ENCODE measurements at regions not wholly inside any gene's neighbourhood (a gene's known extent, or its start where the extent isn't known, plus 50 kb on each side); places are given as distances from the start of the nearest gene placed in this dataset.

DNA sequence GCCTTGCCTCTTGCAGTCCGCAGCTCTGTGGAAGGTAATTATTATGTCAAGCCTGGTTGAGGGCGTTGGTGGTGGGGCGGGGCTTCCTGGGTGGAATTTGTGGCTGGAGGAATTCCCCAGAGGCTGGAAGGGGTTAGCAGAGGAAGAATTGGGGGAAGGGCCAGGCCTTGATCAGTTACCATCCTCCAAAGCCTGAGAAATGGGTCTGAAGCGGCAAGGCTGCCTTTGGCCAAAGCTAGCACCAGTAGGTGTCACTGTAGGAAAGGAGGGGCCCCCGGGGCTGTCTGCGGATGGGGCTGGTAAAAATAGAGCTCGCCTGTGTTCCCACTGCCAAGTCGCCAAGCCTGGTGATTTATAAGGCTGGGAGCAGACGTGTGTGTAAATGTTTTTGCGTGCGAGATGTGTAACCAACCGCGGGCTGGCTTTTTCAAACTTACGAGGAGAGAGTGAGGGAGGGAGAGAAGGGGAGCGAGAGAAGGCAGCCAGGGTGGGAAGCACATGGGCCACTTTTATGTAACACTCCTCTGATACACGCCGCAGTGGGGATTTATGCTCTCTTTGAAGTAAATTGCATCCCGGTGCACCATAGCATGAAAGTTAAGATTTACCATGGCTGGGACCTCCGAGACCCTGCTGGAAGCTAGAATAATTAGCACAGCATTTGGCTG, 367.0 kb downstream of the BCOR start:
- DNase-seq (ENCODE audit: low read depth in 1 of 2, low spot score in 1 of 2), result peak; percentile 71 to 79
- Histone ChIP-seq H3K4me3 (no peak overlapping the region), H3K27ac (no peak overlapping the region)

GRCh38 chrX:39731330-39731667, 366.5 kb downstream of the BCOR start:
- DNase-seq (ENCODE audit: low read depth in 1 of 2, low spot score in 1 of 2), result no peak
- H3K36me3 ChIP-seq, result no peaks in the 10 kb centered on the region
- H3K4me1 ChIP-seq (ENCODE audit: low read depth), result peaks cover 6% of the 10 kb centered on the region
- TF ChIP-seq CTCF (IDR thresholded peaks at IDR 0.05; ENCODE audit: low read depth, low read length), result no peak
- no peaks in the 10 kb centered on the region for H3K27me3 ChIP-seq
- no peak overlapping the region for H3K4me3 ChIP-seq
- no peak overlapping the region for H3K27ac ChIP-seq
- no peaks in the 10 kb centered on the region for H3K9me3 ChIP-seq (ENCODE audit: low read depth)

More for the DNA sequence above, 367.0 kb downstream of the BCOR start:
- Histone ChIP-seq H3K4me1 (ENCODE audit: low read depth) (peaks cover 6% of the 10 kb centered on the region), H3K27me3 (no peaks in the 10 kb centered on the region), H3K36me3 (no peaks in the 10 kb centered on the region), H3K9me3 (ENCODE audit: low read depth) (no peaks in the 10 kb centered on the region)
- peak; percentile 69 for TF ChIP-seq CTCF (IDR thresholded peaks at IDR 0.05; ENCODE audit: low read depth, low read length)

- H3K27ac ChIP-seq, result no peak overlapping the region
- H3K4me1 ChIP-seq (ENCODE audit: low read depth), result peaks cover 6% of the 10 kb centered on the region
Observed at GRCh38 chrX:39731735-39732134, 366.0 kb downstream of the BCOR start.

DNA sequence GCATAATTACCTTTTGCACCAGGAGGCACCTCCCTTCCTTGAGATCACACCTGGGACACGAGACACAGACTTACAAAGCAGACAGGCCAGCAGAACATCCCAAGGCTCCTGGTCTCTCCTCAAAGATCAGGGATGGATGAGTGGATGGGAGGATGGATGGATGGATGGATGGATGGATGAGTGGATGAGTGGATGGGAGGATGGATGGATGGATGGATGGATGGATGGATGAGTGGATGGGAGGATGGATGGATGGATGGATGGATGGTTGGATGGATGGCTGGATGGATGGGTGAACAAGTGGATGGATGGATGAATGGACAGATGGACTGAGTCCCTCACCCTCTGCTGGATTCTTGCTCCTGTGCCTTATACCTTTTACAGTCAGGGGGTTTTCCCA, 364.0 kb downstream of the BCOR start:
- Histone ChIP-seq H3K9me3 (ENCODE audit: low read depth) (no peaks in the 10 kb centered on the region), H3K36me3 (no peaks in the 10 kb centered on the region), H3K4me3 (no peak overlapping the region), H3K4me1 (ENCODE audit: low read depth) (peaks cover 6% of the 10 kb centered on the region), H3K27me3 (no peaks in the 10 kb centered on the region), H3K27ac (no peak overlapping the region)
- DNase-seq (ENCODE audit: low read depth in 1 of 2, low spot score in 1 of 2), result no peak
- no peak for TF ChIP-seq CTCF (IDR thresholded peaks at IDR 0.05; ENCODE audit: low read depth, low read length)

More at GRCh38 chrX:39731735-39732134, 366.0 kb downstream of the BCOR start:
- TF ChIP-seq CTCF (IDR thresholded peaks at IDR 0.05; ENCODE audit: low read depth, low read length), result no peak
- no peaks in the 10 kb centered on the region for H3K36me3 ChIP-seq
- no peak overlapping the region for H3K4me3 ChIP-seq
- DNase-seq (ENCODE audit: low read depth in 1 of 2, low spot score in 1 of 2), result no peak
- no peaks in the 10 kb centered on the region for H3K9me3 ChIP-seq (ENCODE audit: low read depth)
- no peaks in the 10 kb centered on the region for H3K27me3 ChIP-seq

DNA sequence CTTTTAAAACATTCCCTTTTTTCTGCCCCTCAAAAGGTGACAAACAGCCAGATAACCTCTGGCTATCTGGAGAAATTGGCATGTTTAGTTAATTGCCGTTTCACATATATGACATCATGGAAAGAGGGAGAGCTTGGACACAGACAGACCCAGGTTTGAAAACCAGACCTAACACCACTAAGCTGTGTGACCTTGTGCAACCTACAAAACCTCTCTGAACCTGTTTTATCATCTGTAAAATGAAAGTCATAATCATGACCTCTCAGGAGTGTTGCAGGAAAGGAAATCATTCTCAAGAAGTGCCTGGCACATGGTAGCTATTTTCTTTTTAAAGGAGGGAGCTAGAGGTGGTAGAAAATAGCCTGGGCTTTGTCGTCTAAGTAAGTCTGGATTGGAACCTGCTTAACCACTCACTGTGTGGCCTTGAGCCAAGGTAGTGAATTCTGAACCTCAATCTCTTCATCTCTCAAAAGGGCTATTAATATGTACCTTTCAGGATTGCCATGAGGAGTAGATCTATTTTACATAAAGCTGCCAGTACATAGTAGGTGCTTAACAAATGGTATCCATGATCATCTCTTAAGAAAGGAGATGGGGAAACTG, 363.5 kb downstream of the BCOR start:
- no peak overlapping the region for H3K4me3 ChIP-seq
- H3K4me1 ChIP-seq (ENCODE audit: low read depth), result peaks cover 6% of the 10 kb centered on the region
- no peak for DNase-seq (ENCODE audit: low read depth in 1 of 2, low spot score in 1 of 2)
- no peak for TF ChIP-seq CTCF (IDR thresholded peaks at IDR 0.05; ENCODE audit: low read depth, low read length)
- H3K27ac ChIP-seq, result no peak overlapping the region
- no peaks in the 10 kb centered on the region for H3K27me3 ChIP-seq
- H3K36me3 ChIP-seq, result no peaks in the 10 kb centered on the region
- H3K9me3 ChIP-seq (ENCODE audit: low read depth), result no peaks in the 10 kb centered on the region
